ENCODE measurements at regions not wholly inside any gene's neighbourhood (a gene's known extent, or its start where the extent isn't known, plus 50 kb on each side); places are given as distances from the start of the nearest gene placed in this dataset.

GRCh38 chr16:86070971-86071370 lies 172.0 kb downstream of the IRF8 start:
- TF ChIP-seq CTCF (IDR thresholded peaks at IDR 0.05; ENCODE audit: low read depth, low read length, poor library complexity, severe bottlenecking) (no peak), EZH2phosphoT487 (IDR thresholded peaks at IDR 0.05; ENCODE audit: borderline replicate concordance, low read length) (no peak)

Measured in DOHH2 (cell line).